ENCODE measurements at regions not wholly inside any gene's neighbourhood (a gene's known extent, or its start where the extent isn't known, plus 50 kb on each side); places are given as distances from the start of the nearest gene placed in this dataset.

GRCh38 chr5:152723482-152723881, 318.4 kb upstream of the NMUR2 start:
- Histone ChIP-seq H3K4me3 (replicated peaks in 1 of 3; ENCODE audit: low read depth in 2 of 3, low read length in 3 of 3) (no peak overlapping the region), H3K79me2 (ENCODE audit: insufficient read depth, low read length) (no peaks in the 10 kb centered on the region), H3K4me2 (replicated peaks; ENCODE audit: extremely low read depth, low read length, poor library complexity, severe bottlenecking) (no peak overlapping the region), H3K27me3 (ENCODE audit: control insufficient read depth in 2 of 2, insufficient read depth in 2 of 2, low read length in 2 of 2) (no peaks in the 10 kb centered on the region), H3K9ac (ENCODE audit: insufficient read depth, low read length, poor library complexity, severe bottlenecking) (no peak overlapping the region), H3K9me3 (replicated peaks in 1 of 2; ENCODE audit: control insufficient read depth in 1 of 2, insufficient read depth in 1 of 2, low read length in 2 of 2) (peaks cover 30 to 54% of the 10 kb centered on the region in 2 donors), H3K27ac (ENCODE audit: low read depth in 1 of 2, low read length in 2 of 2) (no peak overlapping the region), H3K4me1 (ENCODE audit: control insufficient read depth in 1 of 2, insufficient read depth in 2 of 2, low read length in 2 of 2) (no peaks in the 10 kb centered on the region), H3K36me3 (replicated peaks in 1 of 2; ENCODE audit: control insufficient read depth in 1 of 2, insufficient read depth in 2 of 2, low read length in 2 of 2) (no peaks in the 10 kb centered on the region), H4K20me1 (ENCODE audit: insufficient read depth, low read length) (no peaks in the 10 kb centered on the region), H2AFZ (ENCODE audit: insufficient read depth, low read depth, low read length, poor library complexity, severe bottlenecking) (no peak overlapping the region)
- 96% methylated on average over 2 of the region's 6 CpGs for WGBS (ENCODE audit: insufficient coverage)
- H3K36me3 Mint-ChIP-seq, result no peaks in the 10 kb centered on the region
- H3K4me1 Mint-ChIP-seq, result no peaks in the 10 kb centered on the region
- peaks cover 6 to 20% (median 9%) of the 10 kb centered on the region in 7 donors for H3K9me3 Mint-ChIP-seq
- H3K27me3 Mint-ChIP-seq (ENCODE audit: low read depth in 3 of 3), result peaks cover 0 to 2% (median 0%) of the 10 kb centered on the region in 3 donors
- intact Hi-C loops (cut with micrococcal nuclease), result no loop called here
- H3K4me3 Mint-ChIP-seq, result no peak overlapping the region
- H3K27ac Mint-ChIP-seq, result no peak overlapping the region
- TF ChIP-seq CTCF (IDR thresholded peaks at IDR 0.05), result no peak
- no peak for DNase-seq

- Histone ChIP-seq H4K20me1 (ENCODE audit: insufficient read depth, low read length) (no peaks in the 10 kb centered on the region), H3K27me3 (ENCODE audit: control insufficient read depth in 2 of 2, insufficient read depth in 2 of 2, low read length in 2 of 2) (no peaks in the 10 kb centered on the region), H3K36me3 (replicated peaks in 1 of 2; ENCODE audit: control insufficient read depth in 1 of 2, insufficient read depth in 2 of 2, low read length in 2 of 2) (no peaks in the 10 kb centered on the region), H3K27ac (ENCODE audit: low read depth in 1 of 2, low read length in 2 of 2) (no peak overlapping the region), H3K79me2 (ENCODE audit: insufficient read depth, low read length) (no peaks in the 10 kb centered on the region), H3K9me3 (replicated peaks in 1 of 2; ENCODE audit: control insufficient read depth in 1 of 2, insufficient read depth in 1 of 2, low read length in 2 of 2) (peaks cover 14 to 18% of the 10 kb centered on the region in 2 donors), H3K9ac (ENCODE audit: insufficient read depth, low read length, poor library complexity, severe bottlenecking) (no peak overlapping the region), H3K4me1 (ENCODE audit: control insufficient read depth in 1 of 2, insufficient read depth in 2 of 2, low read length in 2 of 2) (no peaks in the 10 kb centered on the region), H3K4me3 (replicated peaks in 1 of 3; ENCODE audit: low read depth in 2 of 3, low read length in 3 of 3) (no peak overlapping the region), H3K4me2 (replicated peaks; ENCODE audit: extremely low read depth, low read length, poor library complexity, severe bottlenecking) (no peak overlapping the region), H2AFZ (ENCODE audit: insufficient read depth, low read depth, low read length, poor library complexity, severe bottlenecking) (no peak overlapping the region)
- Mint-ChIP-seq H3K36me3 (no peaks in the 10 kb centered on the region), H3K27ac (no peak overlapping the region), H3K4me1 (no peaks in the 10 kb centered on the region), H3K4me3 (no peak overlapping the region), H3K9me3 (peaks cover 0 to 9% (median 3%) of the 10 kb centered on the region in 7 donors), H3K27me3 (ENCODE audit: low read depth in 3 of 3) (no peaks in the 10 kb centered on the region)
- 87% methylated on average over 2 of the region's 3 CpGs for WGBS (ENCODE audit: insufficient coverage)
- intact Hi-C loops (cut with micrococcal nuclease), result no loop called here
- no peak for TF ChIP-seq CTCF (IDR thresholded peaks at IDR 0.05)
- no peak for DNase-seq
Measured at GRCh38 chr5:152730176-152730575, 325.1 kb upstream of the NMUR2 start.
